HG02642 (cell line): ENCODE measurements at regions not wholly inside any gene's neighbourhood (a gene's known extent, or its start where the extent isn't known, plus 50 kb on each side); places are given as distances from the start of the nearest gene placed in this dataset.
"Not testable (repeated sequence)": the region's sequence is repeated elsewhere in the genome, so short reads cannot be mapped to it uniquely, and the experiment has no call there.

ENCODE experiments used
- ATAC-seq: cut with Tn5 transposase; IDR thresholded peaks from one replicate; pipeline ENCODE4 v1.9.1; 2021; ENCODE audit warnings: mild to moderate bottlenecking; ENCODE audit not compliant: unreplicated experiment, poor library complexity

- ATAC-seq: no peak
Measured at GRCh38 chr1:3989465-3989864, 89.4 kb upstream of the C1orf174 start.

GRCh38 chr1:3992103-3992556 lies 92.1 kb upstream of the C1orf174 start:
- ATAC-seq: no peak

GRCh38 chr1:3992746-3993145 lies 92.7 kb upstream of the C1orf174 start:
- no peak for ATAC-seq

GRCh38 chr1:3993619-3994375 lies 93.7 kb upstream of the C1orf174 start:
- ATAC-seq: no peak

GRCh38 chr1:3995141-3995780 lies 95.2 kb upstream of the C1orf174 start:
- no peak for ATAC-seq

- ATAC-seq: no peak
Measured at GRCh38 chr1:3996846-3997705, 97.0 kb upstream of the C1orf174 start.

GRCh38 chr1:3998086-3998485 lies 98.0 kb upstream of the C1orf174 start:
- ATAC-seq: no peak

- not testable (repeated sequence) for ATAC-seq
Measured at GRCh38 chr1:3999514-3999913, 99.4 kb upstream of the C1orf174 start.

GRCh38 chr1:3999941-4000735 lies 100.1 kb upstream of the C1orf174 start:
- no peak for ATAC-seq

GRCh38 chr1:4000811-4001251 lies 100.8 kb upstream of the C1orf174 start:
- no peak for ATAC-seq

GRCh38 chr1:4001461-4001860 lies 101.4 kb upstream of the C1orf174 start:
- no peak for ATAC-seq

- ATAC-seq: no peak
Measured at GRCh38 chr1:4002061-4002521, 102.0 kb upstream of the C1orf174 start.

- no peak for ATAC-seq
Measured at GRCh38 chr1:4002741-4003140, 102.7 kb upstream of the C1orf174 start.

- ATAC-seq: no peak
Measured at GRCh38 chr1:4003846-4004505, 103.9 kb upstream of the C1orf174 start.

- ATAC-seq: no peak
Measured at GRCh38 chr1:4004635-4005430, 104.8 kb upstream of the C1orf174 start.

- ATAC-seq: no peak
Measured at GRCh38 chr1:4005431-4005830, 105.4 kb upstream of the C1orf174 start.

- ATAC-seq: no peak
Measured at GRCh38 chr1:4006676-4007374, 106.8 kb upstream of the C1orf174 start.

- ATAC-seq: no peak
Measured at GRCh38 chr1:4010284-4010683, 110.2 kb upstream of the C1orf174 start.
